GM19239 (cell line): ENCODE measurements at regions not wholly inside any gene's neighbourhood (a gene's known extent, or its start where the extent isn't known, plus 50 kb on each side); places are given as distances from the start of the nearest gene placed in this dataset.
"Not testable (repeated sequence)": the region's sequence is repeated elsewhere in the genome, so short reads cannot be mapped to it uniquely, and the experiment has no call there.

Experiments
- DNase-seq: peaks from one replicate; pipeline ENCODE4 v3.0.0; 2011; ENCODE audit warnings: low spot score; ENCODE audit not compliant: insufficient read length
- FAIRE-seq: peaks from 2 replicates; lab custom pipeline; 2011; peaks lifted over from hg19 to GRCh38; lab: Jason Lieb, UNC

- DNase-seq (no peak), FAIRE-seq (no peak)
These were observed 660.7 kb upstream of the PHF14 start for GRCh38 chr7:10312942-10313341.

GRCh38 chr7:10315881-10316280 is 657.8 kb upstream of the PHF14 start:
- FAIRE-seq (no peak), DNase-seq (no peak)

DNA sequence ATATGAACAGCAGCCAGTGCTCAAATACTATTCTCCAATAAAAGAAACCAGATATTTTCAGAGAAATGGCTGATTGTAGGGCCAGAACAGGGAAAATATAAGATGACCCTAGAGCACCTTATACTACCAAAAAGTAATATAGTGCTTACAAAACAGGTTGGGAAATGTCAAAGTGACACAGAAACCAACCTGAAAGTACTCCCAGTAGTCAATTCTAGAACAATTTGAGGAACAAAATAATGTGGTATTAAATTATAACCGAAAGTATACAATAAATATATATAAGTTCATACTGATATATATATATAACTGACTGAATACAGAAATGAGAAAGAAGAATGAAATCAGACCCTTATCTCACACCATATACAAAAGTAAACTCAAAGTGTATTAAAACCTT is 657.2 kb upstream of the PHF14 start:
- FAIRE-seq (no peak), DNase-seq (no peak)

- DNase-seq (no peak), FAIRE-seq (no peak)
These were observed 648.3 kb upstream of the PHF14 start for GRCh38 chr7:10325395-10325794.

DNA sequence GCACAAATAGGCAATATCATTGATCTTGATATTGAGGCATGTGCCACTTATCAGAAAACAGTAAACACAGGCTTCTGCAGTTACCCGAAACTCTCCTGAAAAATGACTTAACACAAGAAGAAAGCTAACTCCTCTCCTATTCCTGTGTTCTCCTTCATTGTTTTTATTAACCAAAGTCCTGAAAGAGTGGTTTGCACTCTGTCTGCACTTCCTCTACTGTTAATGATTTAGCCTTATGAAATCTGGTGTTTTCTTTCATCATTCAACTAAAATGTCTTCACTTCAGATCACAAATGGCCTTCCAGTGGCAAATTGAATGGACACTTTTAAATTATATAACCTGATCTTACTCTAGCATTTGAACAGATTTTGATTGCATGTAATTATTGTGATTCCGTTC is 630.6 kb upstream of the PHF14 start:
- FAIRE-seq (no peak), DNase-seq (no peak)

GRCh38 chr7:10346032-10346431 is 627.6 kb upstream of the PHF14 start:
- DNase-seq (no peak), FAIRE-seq (no peak)

GRCh38 chr7:10355816-10356215 is 617.9 kb upstream of the PHF14 start:
- DNase-seq (no peak), FAIRE-seq (no peak)

- DNase-seq: no peak
- FAIRE-seq: no peak
These were observed 613.6 kb upstream of the PHF14 start for GRCh38 chr7:10360050-10360449.

DNA sequence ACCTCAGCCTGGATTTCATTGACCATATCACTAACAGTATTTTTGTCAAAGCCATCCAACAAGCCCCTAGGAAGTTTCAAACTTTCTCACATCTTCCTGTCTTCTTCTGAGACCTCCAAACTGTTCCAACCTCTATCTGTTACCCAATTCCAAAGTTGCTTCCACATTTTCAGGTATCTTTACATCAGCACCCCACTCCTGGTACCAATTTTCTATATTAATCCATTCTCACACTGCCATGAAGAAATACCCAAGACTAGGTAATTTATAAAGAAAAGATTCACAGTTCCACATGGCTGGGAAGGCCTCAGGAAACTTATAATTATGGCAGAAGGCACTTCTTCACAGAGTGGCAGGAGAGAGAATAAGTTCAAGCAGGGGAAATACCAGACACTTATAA is 571.9 kb upstream of the PHF14 start:
- DNase-seq: no peak
- FAIRE-seq: no peak

DNA sequence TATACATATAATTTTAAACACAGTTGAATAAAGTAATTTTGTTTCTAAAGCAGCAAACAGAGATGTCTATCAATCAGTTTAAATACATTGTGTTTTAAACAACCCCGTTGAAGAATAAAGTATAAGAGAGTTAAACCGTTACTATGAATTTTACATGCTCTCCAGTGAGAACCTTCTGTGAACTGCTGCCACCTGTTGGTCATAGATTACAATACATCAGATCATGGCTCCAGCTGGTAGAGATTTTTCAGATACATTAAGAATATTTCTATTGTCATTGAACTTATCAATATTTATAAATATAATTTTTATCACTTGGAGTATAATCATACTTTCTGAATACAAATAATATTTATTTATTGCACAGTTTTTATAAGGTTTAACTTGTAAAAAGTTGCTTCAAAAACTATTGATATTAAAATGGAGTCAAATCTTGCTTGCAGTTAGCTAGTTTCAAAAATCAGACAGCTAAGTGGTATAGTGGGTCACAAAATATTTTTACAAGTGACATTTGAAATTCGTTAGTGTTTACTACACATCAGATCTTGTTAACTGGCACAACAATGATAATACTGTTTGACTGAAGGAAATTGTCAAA is 561.2 kb upstream of the PHF14 start:
- peak; percentile 2 for DNase-seq
- peak; percentile 73 for FAIRE-seq

DNA sequence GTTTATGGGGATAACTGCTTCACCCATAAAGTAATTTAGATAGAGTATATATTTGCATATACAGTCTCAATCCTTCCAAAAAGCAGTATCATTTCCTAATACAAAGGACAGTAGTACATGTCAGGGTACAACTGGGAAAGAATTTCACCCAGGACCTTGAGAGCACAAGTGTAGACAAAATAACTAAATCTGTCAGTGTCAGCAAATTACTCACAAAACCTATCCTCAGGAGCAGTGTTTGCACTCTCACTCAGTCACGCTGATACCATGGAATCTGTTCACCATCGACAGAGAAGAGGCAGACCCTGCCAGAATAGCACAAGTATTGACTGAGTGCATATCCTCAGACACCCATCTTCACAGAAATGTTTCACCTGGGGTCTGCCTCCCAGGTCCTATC is 554.7 kb upstream of the PHF14 start:
- FAIRE-seq (no peak), DNase-seq (no peak)

DNA sequence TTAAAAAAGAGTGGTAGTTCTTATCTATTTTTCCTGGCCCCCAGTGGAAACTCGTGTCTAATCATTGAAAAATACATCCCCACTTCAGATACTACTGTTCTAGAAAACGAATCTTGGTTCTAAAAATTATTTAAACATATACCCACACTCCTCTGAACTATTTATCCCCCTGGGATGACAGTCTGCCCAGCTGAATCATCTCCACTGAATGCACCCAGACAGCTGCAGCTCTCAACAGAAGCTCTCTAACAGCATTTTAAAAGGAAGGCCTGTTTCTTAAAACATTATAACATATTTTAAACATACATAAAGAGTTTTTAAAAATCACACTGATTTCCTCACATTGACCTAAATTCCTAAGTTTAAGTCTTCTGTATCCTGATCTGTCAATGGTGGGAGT is 544.6 kb upstream of the PHF14 start:
- DNase-seq (no peak), FAIRE-seq (no peak)

GRCh38 chr7:10429511-10429910 is 544.2 kb upstream of the PHF14 start:
- FAIRE-seq (no peak), DNase-seq (no peak)

- no peak for DNase-seq
- FAIRE-seq: no peak
These were observed 537.4 kb upstream of the PHF14 start for GRCh38 chr7:10436302-10436701.

GRCh38 chr7:10439027-10439426 is 534.6 kb upstream of the PHF14 start:
- DNase-seq (no peak), FAIRE-seq (no peak)

DNA sequence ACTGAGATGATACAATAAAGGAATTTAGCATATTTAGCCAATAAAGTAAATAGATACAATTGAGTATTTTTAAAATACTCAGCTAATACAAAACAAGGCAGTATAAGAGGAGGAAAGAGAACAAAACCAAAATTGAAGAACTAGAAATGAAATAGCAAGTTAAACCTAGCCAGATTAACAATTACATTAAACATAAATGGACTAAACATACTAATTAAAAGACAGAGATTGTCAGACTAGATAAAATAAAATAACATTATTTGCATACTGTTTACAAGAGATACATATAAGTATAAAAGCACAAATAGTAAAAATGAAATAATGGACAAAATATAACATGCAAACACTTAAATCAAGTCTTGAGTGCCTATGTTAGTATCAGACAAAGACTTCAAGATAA is 517.7 kb upstream of the PHF14 start:
- FAIRE-seq (no peak), DNase-seq (no peak)

GRCh38 chr7:10460474-10460873 is 513.2 kb upstream of the PHF14 start:
- no peak for DNase-seq

DNA sequence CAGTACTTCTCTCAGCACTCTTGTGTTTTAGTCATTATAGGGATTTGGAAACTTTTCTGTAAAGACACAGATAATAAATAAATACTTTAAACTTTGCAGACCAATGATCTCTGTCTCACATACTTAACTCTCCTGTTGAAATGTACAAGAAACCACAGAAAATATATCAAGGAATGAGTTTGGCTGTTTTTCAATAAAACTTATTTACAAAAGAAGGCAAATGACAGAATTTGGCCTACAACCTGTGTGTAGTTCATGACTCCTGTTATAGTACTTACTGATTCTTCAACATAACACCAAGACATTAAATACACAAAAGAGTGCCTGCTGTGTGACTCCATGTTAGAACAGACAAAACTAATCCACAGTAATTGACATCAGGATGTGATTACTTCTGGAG is 510.0 kb upstream of the PHF14 start:
- no peak for DNase-seq
- FAIRE-seq: no peak

More at GRCh38 chr7:10460474-10460873, 513.2 kb upstream of the PHF14 start:
- no peak for FAIRE-seq

DNA sequence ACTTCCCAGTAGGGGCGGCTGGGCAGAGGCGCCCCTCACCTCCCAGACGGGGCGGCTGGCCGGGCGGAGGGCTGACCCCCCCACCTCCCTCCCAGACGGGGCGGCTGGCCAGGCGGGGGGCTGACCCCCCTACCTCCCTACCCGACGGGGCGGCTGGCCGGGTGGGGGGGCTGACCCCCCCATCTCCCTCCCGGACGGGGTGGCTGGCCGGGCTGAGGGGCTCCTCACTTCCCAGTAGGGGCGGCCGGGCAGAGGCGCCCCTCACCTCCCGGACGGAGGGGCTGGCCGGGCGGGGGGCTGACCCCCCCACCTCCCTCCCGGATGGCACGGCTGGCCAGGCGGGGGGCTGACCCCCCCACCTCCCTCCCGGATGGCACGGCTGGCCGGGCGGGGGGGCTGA is 508.1 kb upstream of the PHF14 start:
- not testable (repeated sequence) for FAIRE-seq, DNase-seq

DNA sequence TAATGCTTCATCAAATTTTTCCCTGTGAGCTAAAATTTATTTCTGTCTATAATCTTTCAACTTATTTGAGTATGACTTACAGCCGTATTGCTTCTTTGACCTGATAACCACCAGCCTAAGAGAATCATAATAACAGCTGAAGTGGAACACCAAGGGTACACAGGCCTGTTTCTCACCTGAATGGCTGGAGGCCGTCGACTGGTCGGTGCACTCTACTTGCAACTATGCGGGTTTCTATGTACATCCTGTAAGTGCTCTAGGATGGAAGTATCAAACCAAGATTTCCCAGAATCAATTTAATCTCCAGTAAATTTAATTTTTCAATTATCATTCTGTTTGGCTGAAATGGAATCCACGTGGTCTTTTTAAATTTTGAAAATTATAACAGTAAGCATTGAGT is 504.8 kb upstream of the PHF14 start:
- DNase-seq (no peak), FAIRE-seq (no peak)

DNA sequence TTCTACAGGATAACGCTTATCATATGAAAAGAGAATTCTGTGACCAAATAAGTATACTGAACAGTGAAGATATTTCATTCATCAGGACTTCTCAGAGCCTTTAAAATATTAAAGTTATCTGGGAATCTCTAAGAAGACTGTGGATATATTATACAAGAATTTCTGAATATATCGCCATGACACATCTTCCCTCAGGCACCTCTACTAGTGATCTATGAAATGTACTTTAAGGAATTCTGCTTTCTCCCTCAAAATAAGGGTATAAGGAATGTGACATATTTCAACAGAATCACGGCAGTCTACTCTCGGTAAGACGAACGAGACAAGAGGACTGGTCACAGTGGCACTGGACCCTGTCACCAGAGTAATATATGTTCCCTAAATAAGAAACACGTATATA is 504.2 kb upstream of the PHF14 start:
- DNase-seq: no peak
- FAIRE-seq: no peak

GRCh38 chr7:10471280-10472058 is 502.2 kb upstream of the PHF14 start:
- FAIRE-seq: no peak
- no peak for DNase-seq
